Psoas muscle (tissue), 7 donors: ENCODE measurements at regions not wholly inside any gene's neighbourhood (a gene's known extent, or its start where the extent isn't known, plus 50 kb on each side); places are given as distances from the start of the nearest gene placed in this dataset.

Experiments used
- ATAC-seq, 4 donors: fragments of 200-7000 bp; cut with Tn5 transposase; one replicate each; pipeline ENCODE4 v1.9.1; 2020; ENCODE audit warnings: moderate library complexity in 3 of 4, mild to moderate bottlenecking in 2 of 4
- DNase-seq, 2 donors: peaks; one replicate each; pipeline ENCODE4 v3.0.0-alpha.2; 2020
- H3K27ac ChIP-seq: fragments of 200-600 bp; one replicate; pipeline ENCODE4 v1.8.0; 2022
- H3K27me3 ChIP-seq, 3 donors: fragments of 200-600 bp in 1 of 3; one replicate each; pipeline versions ENCODE4 v1.6.1 to v1.8.0; 2013 to 2022; ENCODE audit warnings: low read length in 2 of 3, mild to moderate bottlenecking in 2 of 3, moderate library complexity in 1 of 3; ENCODE audit not compliant: insufficient read depth in 3 of 3
- H3K36me3 ChIP-seq, 2 donors: fragments of 200-600 bp in 1 of 2; one replicate each; pipeline versions ENCODE4 v1.6.1 to v1.8.0; 2013 to 2022; ENCODE audit warnings: low read depth in 1 of 2, mild to moderate bottlenecking in 1 of 2, moderate library complexity in 1 of 2; ENCODE audit not compliant: insufficient read depth in 1 of 2
- H3K4me1 ChIP-seq: fragments of 200-600 bp; one replicate; pipeline ENCODE4 v1.8.0; 2022
- H3K4me3 ChIP-seq: fragments of 200-600 bp; one replicate; pipeline ENCODE4 v1.8.0; 2022; ENCODE audit warnings: mild to moderate bottlenecking
- H3K9me3 ChIP-seq: fragments of 200-600 bp; one replicate; pipeline ENCODE4 v1.8.0; 2022
- CTCF ChIP-seq: fragments of 200-600 bp; IDR thresholded peaks from one replicate; pipeline ENCODE4 v1.8.0; 2022; ENCODE audit warnings: antibody characterized with exemption
- WGBS, 3 donors: extraction: QIAGEN DNeasy Blood & Tissue Kit; methylation state at CpG; one replicate each; pipeline versions ENCODE4 v1.1.6 to v1.1.7; 2013; 5-methylcytosine and 5-hydroxymethylcytosine counted together
- intact Hi-C, 2 donors: fragments of 100-400 bp; cut with DNase I; formaldehyde crosslinking; loops; one replicate each; pipeline versions ENCODE4 v1.11.0 to v1.14.2; 2022
- donor health status: healthy with polysubstance abuse.
- donor health status: DM: no; HTN: no; CAD: no; lungs with moderate emphysema.
- donor health status: Bipolar disorder and iron deficiency.
- donor health status: healthy.
- donor health status: DM: yes; HTN: yes; CAD: no.
- donor health status: DM: no; HTN: no; CAD: no.
- donor health status: DM: yes; HTN: yes; CAD: no.

- ATAC-seq: no peak
- Histone ChIP-seq H3K27ac (no peak overlapping the region), H3K36me3 (no peaks in the 10 kb centered on the region), H3K9me3 (no peaks in the 10 kb centered on the region), H3K27me3 (peaks cover 0 to 12% (median 0%) of the 10 kb centered on the region in 3 donors), H3K4me3 (no peak overlapping the region), H3K4me1 (no peaks in the 10 kb centered on the region)
- TF ChIP-seq CTCF: no peak
- 42 to 59% (median 45%) methylated on average over 9 of the region's 9 CpGs for whole genome bisulfite sequencing, 3 donors
- DNase-seq: no peak
- intact Hi-C loops: no loop called here
Measured at GRCh38 chr11:120034881-120035630, 102.9 kb downstream of the TRIM29 start.

- Histone ChIP-seq H3K4me1 (no peaks in the 10 kb centered on the region), H3K27me3 (peaks cover 0 to 12% (median 0%) of the 10 kb centered on the region in 3 donors), H3K4me3 (no peak overlapping the region), H3K27ac (no peak overlapping the region), H3K9me3 (no peaks in the 10 kb centered on the region), H3K36me3 (no peaks in the 10 kb centered on the region)
- ATAC-seq: no peak
- DNase-seq: no peak
- TF ChIP-seq CTCF: no peak
- WGBS, 3 donors: 93 to 95% (median 95%) methylated on average over 9 of the region's 9 CpGs
- intact Hi-C loops: no loop called here
Measured at GRCh38 chr11:120034176-120034875, 103.6 kb downstream of the TRIM29 start.

- Histone ChIP-seq H3K4me1 (no peaks in the 10 kb centered on the region), H3K9me3 (no peaks in the 10 kb centered on the region), H3K27me3 (peaks cover 0 to 13% (median 0%) of the 10 kb centered on the region in 3 donors), H3K36me3 (no peaks in the 10 kb centered on the region), H3K4me3 (no peak overlapping the region), H3K27ac (no peak overlapping the region)
- ATAC-seq: no peak
- no peak for DNase-seq
- intact Hi-C loops: no loop called here
- TF ChIP-seq CTCF: no peak
- 38 to 51% (median 41%) methylated on average over 6 to 10 of the region's 10 CpGs for WGBS, 3 donors
Measured at GRCh38 chr11:120032766-120033390, 105.0 kb downstream of the TRIM29 start.

GRCh38 chr11:120031612-120032600 lies 106.0 kb downstream of the TRIM29 start:
- no peak for ATAC-seq
- intact Hi-C loops: no loop called here
- no peaks in the 10 kb centered on the region for H3K4me1 ChIP-seq
- no peaks in the 10 kb centered on the region for H3K36me3 ChIP-seq
- no peaks in the 10 kb centered on the region for H3K9me3 ChIP-seq
- H3K27ac ChIP-seq: no peak overlapping the region
- no peak overlapping the region for H3K4me3 ChIP-seq
- WGBS, 3 donors: 63 to 71% (median 64%) methylated on average over 10 to 11 of the region's 11 CpGs
- H3K27me3 ChIP-seq: peaks cover 0 to 15% (median 2%) of the 10 kb centered on the region in 3 donors
- no peak for DNase-seq
- TF ChIP-seq CTCF: no peak
